Activated naive CD8-positive, alpha-beta T cell treated with anti-CD3 and anti-CD28 coated beads, Interleukin-2, amount 50 U/mL, for 24 hours (primary cell): ENCODE measurements at regions not wholly inside any gene's neighbourhood (a gene's known extent, or its start where the extent isn't known, plus 50 kb on each side); places are given as distances from the start of the nearest gene placed in this dataset.

Experiments
- ATAC-seq: fragments of 150-1000 bp; cut with Tn5 transposase; one replicate; pipeline ENCODE4 v1.10.0; 2021
- DNase-seq: peaks from one replicate; pipeline ENCODE4 v3.0.0; 2021
- H3K27ac Mint-ChIP-seq: one replicate; pipeline ENCODE4 v1.8.0; 2021; ENCODE audit warnings: mild to moderate bottlenecking, mixed read lengths
- H3K27me3 Mint-ChIP-seq: one replicate; pipeline ENCODE4 v1.8.0; 2021; ENCODE audit warnings: mixed read lengths
- H3K36me3 Mint-ChIP-seq: one replicate; pipeline ENCODE4 v1.8.0; 2021; ENCODE audit warnings: low read depth, mixed read lengths
- H3K4me1 Mint-ChIP-seq: one replicate; pipeline ENCODE4 v1.8.0; 2021; ENCODE audit warnings: mixed read lengths
- H3K4me3 Mint-ChIP-seq: one replicate; pipeline ENCODE4 v1.8.0; 2021; ENCODE audit warnings: mild to moderate bottlenecking, moderate library complexity, mixed read lengths
- H3K9me3 Mint-ChIP-seq: one replicate; pipeline ENCODE4 v1.8.0; 2021; ENCODE audit warnings: mixed read lengths

GRCh38 chr7:94330269-94331020, 64.2 kb upstream of the COL1A2 start:
- H3K4me1 Mint-ChIP-seq: no peaks in the 10 kb centered on the region
- H3K27me3 Mint-ChIP-seq: no peaks in the 10 kb centered on the region
- DNase-seq: no peak
- ATAC-seq: no peak
- H3K36me3 Mint-ChIP-seq: no peaks in the 10 kb centered on the region
- H3K4me3 Mint-ChIP-seq: no peak overlapping the region
- no peak overlapping the region for H3K27ac Mint-ChIP-seq
- H3K9me3 Mint-ChIP-seq: no peaks in the 10 kb centered on the region

- no peaks in the 10 kb centered on the region for H3K27me3 Mint-ChIP-seq
Measured at GRCh38 chr7:94332571-94332970, 62.1 kb upstream of the COL1A2 start.

GRCh38 chr7:94333810-94334209, 60.9 kb upstream of the COL1A2 start:
- ATAC-seq (no peak), DNase-seq (no peak)
- Mint-ChIP-seq H3K27ac (no peak overlapping the region), H3K9me3 (no peaks in the 10 kb centered on the region), H3K36me3 (no peaks in the 10 kb centered on the region), H3K4me1 (no peaks in the 10 kb centered on the region), H3K27me3 (no peaks in the 10 kb centered on the region), H3K4me3 (no peak overlapping the region)

More at GRCh38 chr7:94332571-94332970, 62.1 kb upstream of the COL1A2 start:
- Mint-ChIP-seq H3K27ac (no peak overlapping the region), H3K9me3 (no peaks in the 10 kb centered on the region), H3K36me3 (no peaks in the 10 kb centered on the region), H3K4me3 (no peak overlapping the region), H3K4me1 (no peaks in the 10 kb centered on the region)
- ATAC-seq (no peak), DNase-seq (no peak)

GRCh38 chr7:94335586-94335985, 59.1 kb upstream of the COL1A2 start:
- Mint-ChIP-seq H3K36me3 (no peaks in the 10 kb centered on the region), H3K9me3 (no peaks in the 10 kb centered on the region), H3K27me3 (no peaks in the 10 kb centered on the region), H3K4me1 (no peaks in the 10 kb centered on the region), H3K4me3 (no peak overlapping the region), H3K27ac (no peak overlapping the region)
- no peak for ATAC-seq
- no peak for DNase-seq

- no peaks in the 10 kb centered on the region for H3K4me1 Mint-ChIP-seq
- H3K36me3 Mint-ChIP-seq: no peaks in the 10 kb centered on the region
- DNase-seq: no peak
- no peak for ATAC-seq
- H3K27me3 Mint-ChIP-seq: no peaks in the 10 kb centered on the region
- H3K9me3 Mint-ChIP-seq: no peaks in the 10 kb centered on the region
- H3K4me3 Mint-ChIP-seq: no peak overlapping the region
- no peak overlapping the region for H3K27ac Mint-ChIP-seq
Measured at GRCh38 chr7:94336009-94336408, 58.7 kb upstream of the COL1A2 start.

GRCh38 chr7:94338921-94339371, 55.7 kb upstream of the COL1A2 start:
- no peaks in the 10 kb centered on the region for H3K36me3 Mint-ChIP-seq
- H3K4me1 Mint-ChIP-seq: no peaks in the 10 kb centered on the region
- no peak for ATAC-seq
- no peaks in the 10 kb centered on the region for H3K9me3 Mint-ChIP-seq
- H3K4me3 Mint-ChIP-seq: no peak overlapping the region
- H3K27ac Mint-ChIP-seq: no peak overlapping the region
- no peaks in the 10 kb centered on the region for H3K27me3 Mint-ChIP-seq
- DNase-seq: no peak

- H3K4me3 Mint-ChIP-seq: no peak overlapping the region
- ATAC-seq: no peak
- DNase-seq: no peak
- no peaks in the 10 kb centered on the region for H3K4me1 Mint-ChIP-seq
- no peaks in the 10 kb centered on the region for H3K36me3 Mint-ChIP-seq
- no peaks in the 10 kb centered on the region for H3K27me3 Mint-ChIP-seq
- no peaks in the 10 kb centered on the region for H3K9me3 Mint-ChIP-seq
- H3K27ac Mint-ChIP-seq: no peak overlapping the region
Measured at GRCh38 chr7:94344826-94345225, 49.9 kb upstream of the COL1A2 start.
